ENCODE measurements at regions not wholly inside any gene's neighbourhood (a gene's known extent, or its start where the extent isn't known, plus 50 kb on each side); places are given as distances from the start of the nearest gene placed in this dataset.

DNA sequence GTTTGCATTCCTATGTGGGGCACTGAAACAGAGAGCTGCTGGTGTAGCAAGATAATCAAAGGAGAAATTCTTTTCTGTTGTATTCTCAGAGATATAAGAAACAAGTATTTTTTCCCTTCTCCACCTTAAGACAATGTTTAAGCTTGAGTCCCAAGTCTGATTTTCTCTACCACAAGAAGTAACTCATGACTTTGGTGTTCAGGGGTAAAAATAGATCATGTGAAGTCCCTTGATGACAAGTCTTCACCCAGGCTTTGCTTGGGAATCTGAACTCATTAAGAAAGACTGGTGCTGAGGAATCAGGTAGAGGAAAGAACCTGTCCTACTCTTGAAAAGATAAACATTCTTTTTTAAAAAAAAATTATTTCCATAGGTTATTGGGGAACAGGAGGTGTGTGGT lies 205.6 kb downstream of the ALDH8A1 start:
- Histone ChIP-seq H3K36me3 (ENCODE audit: control insufficient read depth in 2 of 2, extremely low read depth in 1 of 2, insufficient read depth in 2 of 2, low read length in 2 of 2) (no peaks in the 10 kb centered on the region), H3K9me3 (replicated peaks; ENCODE audit: control insufficient read depth, insufficient read depth, low read length) (no peaks in the 10 kb centered on the region), H3K4me2 (ENCODE audit: insufficient read depth, low read length) (no peak overlapping the region), H3K4me3 (replicated peaks in 1 of 3; ENCODE audit: insufficient read depth in 1 of 3, low read depth in 1 of 3, low read length in 3 of 3) (no peak overlapping the region), H3K9me1 (replicated peaks; ENCODE audit: control insufficient read depth, extremely low read depth, insufficient read depth, low read length) (no peaks in the 10 kb centered on the region), H4K20me1 (replicated peaks; ENCODE audit: control insufficient read depth, extremely low read depth, insufficient read depth, low read length) (no peaks in the 10 kb centered on the region), H3K27ac (ENCODE audit: insufficient read depth, low read depth, low read length) (no peak overlapping the region), H3K79me2 (ENCODE audit: control insufficient read depth, insufficient read depth, low read length) (no peaks in the 10 kb centered on the region), H3K4me1 (ENCODE audit: control insufficient read depth, extremely low read depth, insufficient read depth, low read length) (peaks cover 21% of the 10 kb centered on the region), H3K27me3 (ENCODE audit: control insufficient read depth in 2 of 2, insufficient read depth in 2 of 2, low read length in 2 of 2) (no peaks in the 10 kb centered on the region), H2AFZ (ENCODE audit: low read depth, low read length) (no peak overlapping the region), H3K9ac (replicated peaks; ENCODE audit: extremely low read depth, insufficient read depth, low read length) (no peak overlapping the region)
- TF ChIP-seq GATA2 (IDR thresholded peaks at IDR 0.05; ENCODE audit: insufficient read depth, insufficient read length, low read depth, low read length) (no peak), POLR2AphosphoS5 (IDR thresholded peaks at IDR 0.05; ENCODE audit: insufficient read depth, low read depth, low read length) (no peak), FOS (IDR thresholded peaks at IDR 0.05; ENCODE audit: borderline replicate concordance, insufficient read depth, low read length) (no peak), MYC (IDR thresholded peaks at IDR 0.05; ENCODE audit: low read depth, low read length) (no peak), EZH2 (IDR thresholded peaks at IDR 0.05; ENCODE audit: borderline replicate concordance, low read depth, low read length, severe bottlenecking) (no peak), JUN (IDR thresholded peaks at IDR 0.05; ENCODE audit: borderline replicate concordance, insufficient read depth, insufficient read length, low read depth) (no peak)
- TF ChIP-seq, protein P1, sequence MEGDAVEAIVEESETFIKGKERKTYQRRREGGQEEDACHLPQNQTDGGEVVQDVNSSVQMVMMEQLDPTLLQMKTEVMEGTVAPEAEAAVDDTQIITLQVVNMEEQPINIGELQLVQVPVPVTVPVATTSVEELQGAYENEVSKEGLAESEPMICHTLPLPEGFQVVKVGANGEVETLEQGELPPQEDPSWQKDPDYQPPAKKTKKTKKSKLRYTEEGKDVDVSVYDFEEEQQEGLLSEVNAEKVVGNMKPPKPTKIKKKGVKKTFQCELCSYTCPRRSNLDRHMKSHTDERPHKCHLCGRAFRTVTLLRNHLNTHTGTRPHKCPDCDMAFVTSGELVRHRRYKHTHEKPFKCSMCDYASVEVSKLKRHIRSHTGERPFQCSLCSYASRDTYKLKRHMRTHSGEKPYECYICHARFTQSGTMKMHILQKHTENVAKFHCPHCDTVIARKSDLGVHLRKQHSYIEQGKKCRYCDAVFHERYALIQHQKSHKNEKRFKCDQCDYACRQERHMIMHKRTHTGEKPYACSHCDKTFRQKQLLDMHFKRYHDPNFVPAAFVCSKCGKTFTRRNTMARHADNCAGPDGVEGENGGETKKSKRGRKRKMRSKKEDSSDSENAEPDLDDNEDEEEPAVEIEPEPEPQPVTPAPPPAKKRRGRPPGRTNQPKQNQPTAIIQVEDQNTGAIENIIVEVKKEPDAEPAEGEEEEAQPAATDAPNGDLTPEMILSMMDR (IDR thresholded peaks at IDR 0.05; ENCODE audit: extremely low read depth in 1 of 2, insufficient read depth in 1 of 2, low read depth in 1 of 2, low read length in 2 of 2), result no peak
- TF ChIP-seq, protein P2, sequence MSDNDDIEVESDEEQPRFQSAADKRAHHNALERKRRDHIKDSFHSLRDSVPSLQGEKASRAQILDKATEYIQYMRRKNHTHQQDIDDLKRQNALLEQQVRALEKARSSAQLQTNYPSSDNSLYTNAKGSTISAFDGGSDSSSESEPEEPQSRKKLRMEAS (IDR thresholded peaks at IDR 0.05; ENCODE audit: insufficient read depth, insufficient read length), result no peak
- no TSS peak for BruUV-seq (replicated peaks)
- FAIRE-seq, result no peak
- dilution Hi-C loops (cut with MboI; ENCODE audit: extremely low pct_ligation_motif_present, low sequenced_read_pairs), result no loop called here
- ChIA-PET CTCF (interaction anchor here (1.3 kb wide), 1 partner anchor 17 kb away, joined by 3 read pairs; no protein-coding TSS in a partner anchor), POLR2A (no interaction called here)
- intact Hi-C loops (cut with micrococcal nuclease), result no loop called here
- DNase-seq (ENCODE audit: low read depth, low spot score), result no peak

Measured in endothelial cell of umbilical vein (primary cell).